Retinal pigment epithelial cell (primary cell): ENCODE measurements at regions not wholly inside any gene's neighbourhood (a gene's known extent, or its start where the extent isn't known, plus 50 kb on each side); places are given as distances from the start of the nearest gene placed in this dataset.
A peak's percentile ranks its signal among the peaks of the same experiment; 100 is the strongest.
"Not testable (repeated sequence)": the region's sequence is repeated elsewhere in the genome, so short reads cannot be mapped to it uniquely, and the experiment has no call there.

Experiments
- DNase-seq: peaks from one replicate; pipeline ENCODE4 v3.0.0-alpha.2; 2010; ENCODE audit warnings: low read depth
- H3K4me3 ChIP-seq: 2 replicates; pipeline ENCODE4 v1.5.1; 2011; ENCODE audit warnings: mild to moderate bottlenecking, low read length, control low read depth, moderate library complexity
- TF ChIP-seq, protein P1 (sequence below): conservative IDR thresholded peaks from 2 replicates; pipeline ENCODE4 v1.5.1; 2011; ENCODE audit warnings: low read depth, low read length, control low read depth, inconsistent platforms

DNA sequence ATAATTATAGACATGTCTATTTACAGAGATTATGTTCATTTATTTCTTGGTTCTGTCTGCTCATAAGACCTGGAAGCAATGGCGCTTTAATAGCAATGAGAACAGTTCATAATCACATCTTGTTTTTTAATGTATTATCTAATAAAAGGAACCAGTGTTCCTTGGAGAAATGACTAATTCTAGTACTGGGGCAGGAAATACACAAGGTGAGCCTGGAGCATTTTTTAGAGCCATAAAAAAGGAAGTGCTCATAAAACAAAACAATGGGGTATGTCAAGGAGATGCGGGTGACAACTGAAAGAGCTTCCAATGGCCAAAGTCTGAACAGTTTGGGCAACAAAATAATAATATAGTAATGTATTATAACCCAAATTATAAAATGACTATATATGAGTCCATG is 531.9 kb upstream of the CHD1 start:
- no peak for DNase-seq
- no peak overlapping the region for H3K4me3 ChIP-seq

DNA sequence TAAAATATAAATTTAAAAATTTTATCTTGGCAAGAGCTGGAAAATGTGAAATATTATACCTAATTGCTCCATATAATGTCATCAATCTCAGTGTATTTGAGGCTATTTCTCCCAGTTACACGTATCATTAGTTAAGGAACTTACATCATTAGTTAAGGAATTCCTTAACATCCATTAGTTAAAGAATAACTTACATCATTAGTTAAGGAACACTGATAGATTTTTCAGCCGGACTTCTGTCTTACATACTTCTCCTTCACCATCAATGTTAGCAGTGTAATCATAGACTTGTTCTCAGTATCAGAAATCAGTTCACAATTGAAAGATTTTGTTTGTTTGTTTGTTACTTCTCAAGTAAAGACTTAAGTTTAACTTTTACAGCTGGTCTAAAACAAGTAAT is 524.4 kb upstream of the CHD1 start:
- TF ChIP-seq, protein P1, sequence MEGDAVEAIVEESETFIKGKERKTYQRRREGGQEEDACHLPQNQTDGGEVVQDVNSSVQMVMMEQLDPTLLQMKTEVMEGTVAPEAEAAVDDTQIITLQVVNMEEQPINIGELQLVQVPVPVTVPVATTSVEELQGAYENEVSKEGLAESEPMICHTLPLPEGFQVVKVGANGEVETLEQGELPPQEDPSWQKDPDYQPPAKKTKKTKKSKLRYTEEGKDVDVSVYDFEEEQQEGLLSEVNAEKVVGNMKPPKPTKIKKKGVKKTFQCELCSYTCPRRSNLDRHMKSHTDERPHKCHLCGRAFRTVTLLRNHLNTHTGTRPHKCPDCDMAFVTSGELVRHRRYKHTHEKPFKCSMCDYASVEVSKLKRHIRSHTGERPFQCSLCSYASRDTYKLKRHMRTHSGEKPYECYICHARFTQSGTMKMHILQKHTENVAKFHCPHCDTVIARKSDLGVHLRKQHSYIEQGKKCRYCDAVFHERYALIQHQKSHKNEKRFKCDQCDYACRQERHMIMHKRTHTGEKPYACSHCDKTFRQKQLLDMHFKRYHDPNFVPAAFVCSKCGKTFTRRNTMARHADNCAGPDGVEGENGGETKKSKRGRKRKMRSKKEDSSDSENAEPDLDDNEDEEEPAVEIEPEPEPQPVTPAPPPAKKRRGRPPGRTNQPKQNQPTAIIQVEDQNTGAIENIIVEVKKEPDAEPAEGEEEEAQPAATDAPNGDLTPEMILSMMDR, result no peak
- no peak overlapping the region for H3K4me3 ChIP-seq
- DNase-seq, result no peak

More for the DNA sequence above, 531.9 kb upstream of the CHD1 start:
- TF ChIP-seq, protein P1, result no peak

DNA sequence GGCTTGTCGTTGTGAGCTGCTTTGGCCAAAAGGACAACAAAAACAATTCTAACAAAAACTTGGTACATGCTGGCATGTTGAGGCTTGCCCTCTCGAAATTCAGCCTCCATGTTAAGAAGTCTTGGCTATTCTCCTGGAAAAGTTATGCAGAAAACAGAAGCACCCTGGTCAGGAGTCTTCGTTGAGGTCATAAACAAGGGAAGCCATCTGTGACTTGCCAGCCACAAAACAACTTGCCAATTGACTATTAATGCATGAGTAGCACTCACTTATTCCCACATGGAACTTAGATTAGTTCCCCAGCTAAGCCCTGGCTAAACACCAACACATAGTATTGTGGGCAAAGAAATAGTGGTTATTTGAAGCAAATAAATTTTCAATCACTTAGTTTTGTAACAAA is 521.0 kb upstream of the CHD1 start:
- DNase-seq, result peak; percentile 57
- no peak overlapping the region for H3K4me3 ChIP-seq
- TF ChIP-seq, protein P1, result no peak

DNA sequence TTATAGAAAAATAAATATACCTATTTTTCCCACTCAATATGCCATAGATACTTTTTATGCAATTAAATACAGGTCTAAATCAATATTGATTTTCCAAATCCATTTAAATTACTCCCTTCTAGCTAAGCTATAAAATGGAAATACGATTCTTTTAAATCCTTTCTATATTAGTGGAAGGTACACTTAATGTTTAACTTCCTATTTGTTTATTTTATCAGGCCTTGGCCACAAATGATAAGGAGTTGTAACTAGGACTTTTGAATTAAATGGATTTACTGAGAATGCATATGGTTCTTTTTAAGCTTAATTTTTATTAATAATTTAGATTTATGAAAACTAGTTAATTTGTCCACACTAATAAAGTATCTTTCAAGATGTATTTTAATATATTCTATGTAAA is 517.0 kb upstream of the CHD1 start:
- no peak overlapping the region for H3K4me3 ChIP-seq
- TF ChIP-seq, protein P1, result no peak
- no peak for DNase-seq

DNA sequence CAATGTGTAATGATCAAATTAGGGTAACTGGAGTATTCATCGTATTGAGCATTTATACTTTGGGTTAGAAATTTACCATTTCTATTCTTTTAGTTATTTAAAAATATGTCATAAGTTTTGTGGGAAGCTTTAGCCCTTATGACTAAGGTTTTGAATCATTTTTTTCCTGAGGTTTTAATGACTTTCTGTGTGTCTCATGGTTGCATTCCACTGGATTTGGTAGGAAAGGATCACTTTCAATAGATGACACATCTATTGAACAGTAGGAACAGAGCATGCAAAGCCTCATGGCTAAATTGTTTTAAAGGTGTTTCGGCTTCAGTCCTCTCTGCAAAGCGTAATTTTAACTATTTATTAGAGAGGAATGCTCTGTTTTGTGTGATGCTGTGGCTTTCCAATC is 512.4 kb upstream of the CHD1 start:
- H3K4me3 ChIP-seq, result no peak overlapping the region
- no peak for DNase-seq
- TF ChIP-seq, protein P1, result no peak

DNA sequence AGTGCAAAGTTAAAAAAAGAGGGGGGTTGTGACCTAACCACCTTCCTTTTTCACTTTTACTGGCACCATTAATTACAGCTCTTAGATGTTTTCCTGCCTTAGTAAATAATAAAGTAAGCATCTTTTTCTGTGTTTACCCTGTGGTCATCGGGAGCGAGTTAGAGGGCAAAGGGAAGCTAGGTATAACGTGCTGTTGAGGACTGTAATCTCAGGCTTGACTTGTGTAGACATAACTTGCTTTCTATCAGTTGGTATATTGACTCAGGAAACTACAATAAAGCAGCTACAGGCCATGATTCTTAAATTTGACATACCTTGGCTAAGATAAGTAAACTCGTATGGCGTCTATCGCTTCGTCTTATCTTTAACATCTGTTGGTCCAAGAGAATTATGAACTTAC is 509.8 kb upstream of the CHD1 start:
- no peak overlapping the region for H3K4me3 ChIP-seq
- no peak for DNase-seq
- TF ChIP-seq, protein P1, result no peak

DNA sequence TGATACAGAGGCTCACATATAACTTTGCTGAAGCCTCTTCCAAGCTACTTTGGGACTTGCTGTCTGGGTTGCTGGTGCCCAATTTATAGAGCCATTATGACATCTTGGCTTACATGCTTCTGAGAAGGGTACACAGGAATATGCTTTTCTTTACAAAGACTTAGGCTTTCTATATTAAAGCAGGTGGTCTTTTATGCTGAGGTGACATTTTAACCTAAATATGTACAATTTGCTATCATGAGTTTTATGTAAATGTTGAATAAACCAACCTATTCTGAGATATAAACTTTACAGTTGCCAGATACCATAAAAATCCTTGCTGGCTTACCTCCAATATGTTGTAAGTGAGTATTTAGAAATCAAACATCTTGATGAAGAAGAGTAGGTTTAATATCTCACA is 509.2 kb upstream of the CHD1 start:
- H3K4me3 ChIP-seq, result no peak overlapping the region
- DNase-seq, result no peak
- TF ChIP-seq, protein P1, result no peak

DNA sequence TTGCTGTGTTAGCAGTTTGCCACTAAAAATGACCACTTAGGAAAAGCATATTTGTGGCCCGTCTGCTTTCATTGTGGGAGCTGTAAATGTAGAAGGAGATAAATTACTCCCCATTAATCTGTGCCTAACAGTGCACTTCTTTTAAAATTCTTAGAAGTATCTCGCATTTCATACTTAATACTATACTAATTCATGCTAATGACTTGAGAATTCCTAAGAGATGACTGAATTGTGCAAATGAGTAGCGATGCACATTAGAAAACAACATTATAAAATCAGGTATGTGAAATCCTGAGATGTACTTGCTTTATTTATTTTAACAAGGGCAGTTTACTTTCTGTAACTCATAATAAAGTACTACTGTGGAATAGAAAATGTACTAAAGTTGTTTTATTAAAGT is 494.6 kb upstream of the CHD1 start:
- not testable (repeated sequence) for DNase-seq, H3K4me3 ChIP-seq

DNA sequence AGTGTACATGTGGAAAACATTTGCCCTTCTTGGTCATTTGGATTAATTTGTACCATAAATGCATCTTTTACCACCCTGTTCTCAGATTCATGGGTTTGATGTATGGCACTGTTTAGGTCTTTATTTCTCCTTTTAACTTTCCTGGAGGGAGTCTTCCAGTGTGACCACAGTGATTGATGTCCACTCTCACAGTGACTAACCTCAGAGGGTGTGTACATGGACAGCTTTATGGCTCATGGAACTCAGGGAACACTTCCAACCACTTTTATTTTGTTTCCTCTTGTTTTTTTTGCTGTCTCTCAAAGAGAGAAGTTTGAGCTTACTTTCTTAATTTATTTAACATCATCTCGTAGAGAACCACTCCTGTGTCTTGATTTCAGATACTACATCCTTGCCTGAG is 489.8 kb upstream of the CHD1 start:
- not testable (repeated sequence) for H3K4me3 ChIP-seq, DNase-seq

DNA sequence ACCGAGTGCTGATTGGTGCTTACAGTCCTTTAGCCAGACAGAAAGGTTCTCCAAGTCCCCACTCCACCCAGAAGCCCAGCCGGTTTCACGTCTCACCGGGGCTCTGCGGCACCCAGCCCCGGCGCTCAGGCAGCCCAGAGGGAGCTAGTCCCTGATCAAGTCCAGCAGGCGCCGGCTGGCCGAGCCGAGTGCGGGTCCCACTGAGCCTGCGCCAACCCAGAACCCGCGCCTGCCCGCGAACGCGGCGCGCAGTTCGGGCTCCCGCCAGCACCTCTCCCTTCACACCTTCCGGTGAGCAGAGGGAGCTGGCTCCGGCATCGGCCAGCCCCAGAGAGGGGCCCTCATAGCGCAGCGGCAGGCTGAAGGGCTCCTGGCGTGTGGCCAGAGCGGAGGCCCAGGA is 481.6 kb upstream of the CHD1 start:
- DNase-seq, H3K4me3 ChIP-seq: not testable (repeated sequence)

DNA sequence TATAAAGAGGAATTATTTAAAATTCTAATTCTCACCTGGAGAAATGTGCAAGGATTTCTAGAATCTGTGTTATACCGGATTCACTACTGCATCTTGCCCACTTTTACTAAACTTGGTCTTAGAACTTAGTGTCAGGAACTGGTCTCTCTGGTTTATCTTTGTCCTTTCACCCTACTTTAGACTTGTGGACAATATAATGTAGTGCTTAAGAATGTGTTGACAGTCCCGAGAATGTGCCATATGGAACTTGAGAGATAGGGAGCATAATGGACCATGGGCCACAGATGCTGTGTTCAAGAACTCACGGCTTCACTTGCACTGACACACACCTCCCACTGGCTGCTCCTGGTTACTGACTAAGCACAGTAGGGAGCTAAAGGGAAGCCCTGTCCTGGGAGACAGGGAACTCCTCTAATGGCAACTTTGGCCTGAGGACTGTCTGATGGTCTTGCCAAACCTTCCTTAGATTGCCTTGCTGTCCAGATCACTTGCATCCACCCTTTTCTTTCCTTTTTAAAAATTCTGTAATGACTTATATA is 476.0 kb upstream of the CHD1 start:
- not testable (repeated sequence) for DNase-seq, H3K4me3 ChIP-seq
